HL-60 (cell line): ENCODE measurements at regions not wholly inside any gene's neighbourhood (a gene's known extent, or its start where the extent isn't known, plus 50 kb on each side); places are given as distances from the start of the nearest gene placed in this dataset.

Experiments used
- GABPA ChIP-seq: IDR thresholded peaks from 2 replicates; pipeline ENCODE4 v1.6.1; 2012; ENCODE audit warnings: low read depth
- POLR2AphosphoS5 ChIP-seq: IDR thresholded peaks from 2 replicates; pipeline ENCODE4 v1.6.1; 2012; ENCODE audit warnings: low read depth
- TF ChIP-seq, protein P1 (sequence below): IDR thresholded peaks from one replicate; pipeline ENCODE4 v1.5.1; 2011; ENCODE audit warnings: low read length, control low read depth, inconsistent platforms; ENCODE audit not compliant: insufficient read depth
- TF ChIP-seq, protein P2 (sequence below): IDR thresholded peaks from 2 replicates; pipeline ENCODE4 v1.6.1; 2012; ENCODE audit warnings: low read depth; ENCODE audit not compliant: insufficient replicate concordance

DNA sequence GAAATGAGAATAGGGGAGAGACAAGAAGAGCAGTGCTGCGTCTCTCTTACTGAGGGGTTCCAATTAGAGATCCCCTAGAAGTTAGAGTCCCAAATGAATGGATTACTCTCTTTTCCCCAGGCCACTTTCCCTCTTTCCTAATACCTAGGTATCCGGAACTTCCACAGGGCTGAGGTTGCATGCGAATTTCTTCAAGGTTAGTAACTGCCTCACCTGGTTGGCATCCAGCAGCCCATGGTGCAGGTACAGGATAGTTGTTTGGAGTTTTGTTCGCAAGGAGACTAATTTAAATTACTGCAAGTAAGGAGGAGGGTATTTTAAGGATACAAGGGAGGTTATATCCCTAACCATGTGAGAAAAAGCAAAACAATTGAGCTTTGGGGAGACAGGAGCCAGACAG is 52.4 kb upstream of the JAK2 start:
- TF ChIP-seq, protein P1, sequence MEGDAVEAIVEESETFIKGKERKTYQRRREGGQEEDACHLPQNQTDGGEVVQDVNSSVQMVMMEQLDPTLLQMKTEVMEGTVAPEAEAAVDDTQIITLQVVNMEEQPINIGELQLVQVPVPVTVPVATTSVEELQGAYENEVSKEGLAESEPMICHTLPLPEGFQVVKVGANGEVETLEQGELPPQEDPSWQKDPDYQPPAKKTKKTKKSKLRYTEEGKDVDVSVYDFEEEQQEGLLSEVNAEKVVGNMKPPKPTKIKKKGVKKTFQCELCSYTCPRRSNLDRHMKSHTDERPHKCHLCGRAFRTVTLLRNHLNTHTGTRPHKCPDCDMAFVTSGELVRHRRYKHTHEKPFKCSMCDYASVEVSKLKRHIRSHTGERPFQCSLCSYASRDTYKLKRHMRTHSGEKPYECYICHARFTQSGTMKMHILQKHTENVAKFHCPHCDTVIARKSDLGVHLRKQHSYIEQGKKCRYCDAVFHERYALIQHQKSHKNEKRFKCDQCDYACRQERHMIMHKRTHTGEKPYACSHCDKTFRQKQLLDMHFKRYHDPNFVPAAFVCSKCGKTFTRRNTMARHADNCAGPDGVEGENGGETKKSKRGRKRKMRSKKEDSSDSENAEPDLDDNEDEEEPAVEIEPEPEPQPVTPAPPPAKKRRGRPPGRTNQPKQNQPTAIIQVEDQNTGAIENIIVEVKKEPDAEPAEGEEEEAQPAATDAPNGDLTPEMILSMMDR, result no peak
- TF ChIP-seq, protein P2, sequence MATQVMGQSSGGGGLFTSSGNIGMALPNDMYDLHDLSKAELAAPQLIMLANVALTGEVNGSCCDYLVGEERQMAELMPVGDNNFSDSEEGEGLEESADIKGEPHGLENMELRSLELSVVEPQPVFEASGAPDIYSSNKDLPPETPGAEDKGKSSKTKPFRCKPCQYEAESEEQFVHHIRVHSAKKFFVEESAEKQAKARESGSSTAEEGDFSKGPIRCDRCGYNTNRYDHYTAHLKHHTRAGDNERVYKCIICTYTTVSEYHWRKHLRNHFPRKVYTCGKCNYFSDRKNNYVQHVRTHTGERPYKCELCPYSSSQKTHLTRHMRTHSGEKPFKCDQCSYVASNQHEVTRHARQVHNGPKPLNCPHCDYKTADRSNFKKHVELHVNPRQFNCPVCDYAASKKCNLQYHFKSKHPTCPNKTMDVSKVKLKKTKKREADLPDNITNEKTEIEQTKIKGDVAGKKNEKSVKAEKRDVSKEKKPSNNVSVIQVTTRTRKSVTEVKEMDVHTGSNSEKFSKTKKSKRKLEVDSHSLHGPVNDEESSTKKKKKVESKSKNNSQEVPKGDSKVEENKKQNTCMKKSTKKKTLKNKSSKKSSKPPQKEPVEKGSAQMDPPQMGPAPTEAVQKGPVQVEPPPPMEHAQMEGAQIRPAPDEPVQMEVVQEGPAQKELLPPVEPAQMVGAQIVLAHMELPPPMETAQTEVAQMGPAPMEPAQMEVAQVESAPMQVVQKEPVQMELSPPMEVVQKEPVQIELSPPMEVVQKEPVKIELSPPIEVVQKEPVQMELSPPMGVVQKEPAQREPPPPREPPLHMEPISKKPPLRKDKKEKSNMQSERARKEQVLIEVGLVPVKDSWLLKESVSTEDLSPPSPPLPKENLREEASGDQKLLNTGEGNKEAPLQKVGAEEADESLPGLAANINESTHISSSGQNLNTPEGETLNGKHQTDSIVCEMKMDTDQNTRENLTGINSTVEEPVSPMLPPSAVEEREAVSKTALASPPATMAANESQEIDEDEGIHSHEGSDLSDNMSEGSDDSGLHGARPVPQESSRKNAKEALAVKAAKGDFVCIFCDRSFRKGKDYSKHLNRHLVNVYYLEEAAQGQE, result no peak
- TF ChIP-seq POLR2AphosphoS5, result no peak
- TF ChIP-seq GABPA, result no peak
